ENCODE measurements at regions not wholly inside any gene's neighbourhood (a gene's known extent, or its start where the extent isn't known, plus 50 kb on each side); places are given as distances from the start of the nearest gene placed in this dataset.

DNA sequence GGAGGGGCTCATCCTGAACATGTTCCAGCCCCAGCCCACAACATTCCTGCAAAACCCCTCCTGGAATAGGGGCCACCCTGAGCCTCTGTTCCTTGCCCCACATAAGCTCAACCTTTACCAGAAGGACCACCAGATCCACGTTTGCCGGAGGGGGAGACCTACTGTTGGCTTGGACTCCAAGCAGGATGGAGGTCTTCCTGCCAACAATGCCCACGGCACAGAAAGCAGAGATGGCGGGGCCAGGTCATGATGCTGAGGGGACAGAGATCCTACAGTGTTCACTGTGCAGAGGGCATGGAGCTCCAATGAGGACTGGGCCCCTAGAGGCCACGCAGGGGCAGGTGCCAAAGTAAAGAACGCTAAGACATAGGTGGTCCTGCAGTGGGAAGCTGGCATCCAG, 98.5 kb upstream of the RAB6C start:
- TF ChIP-seq, protein P1, sequence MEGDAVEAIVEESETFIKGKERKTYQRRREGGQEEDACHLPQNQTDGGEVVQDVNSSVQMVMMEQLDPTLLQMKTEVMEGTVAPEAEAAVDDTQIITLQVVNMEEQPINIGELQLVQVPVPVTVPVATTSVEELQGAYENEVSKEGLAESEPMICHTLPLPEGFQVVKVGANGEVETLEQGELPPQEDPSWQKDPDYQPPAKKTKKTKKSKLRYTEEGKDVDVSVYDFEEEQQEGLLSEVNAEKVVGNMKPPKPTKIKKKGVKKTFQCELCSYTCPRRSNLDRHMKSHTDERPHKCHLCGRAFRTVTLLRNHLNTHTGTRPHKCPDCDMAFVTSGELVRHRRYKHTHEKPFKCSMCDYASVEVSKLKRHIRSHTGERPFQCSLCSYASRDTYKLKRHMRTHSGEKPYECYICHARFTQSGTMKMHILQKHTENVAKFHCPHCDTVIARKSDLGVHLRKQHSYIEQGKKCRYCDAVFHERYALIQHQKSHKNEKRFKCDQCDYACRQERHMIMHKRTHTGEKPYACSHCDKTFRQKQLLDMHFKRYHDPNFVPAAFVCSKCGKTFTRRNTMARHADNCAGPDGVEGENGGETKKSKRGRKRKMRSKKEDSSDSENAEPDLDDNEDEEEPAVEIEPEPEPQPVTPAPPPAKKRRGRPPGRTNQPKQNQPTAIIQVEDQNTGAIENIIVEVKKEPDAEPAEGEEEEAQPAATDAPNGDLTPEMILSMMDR (conservative IDR thresholded peaks at IDR 0.05; ENCODE audit: low read depth, low read length), result no peak
- TF ChIP-seq EZH2 (IDR thresholded peaks at IDR 0.05; ENCODE audit: borderline replicate concordance, low read depth, low read length, poor library complexity, severe bottlenecking), result no peak

All from A673 (cell line).